ENCODE measurements at regions not wholly inside any gene's neighbourhood (a gene's known extent, or its start where the extent isn't known, plus 50 kb on each side); places are given as distances from the start of the nearest gene placed in this dataset.

- DNase-seq (ENCODE audit: extremely low read depth, low read depth) = no peak
- TF ChIP-seq CTCF (IDR thresholded peaks at IDR 0.05; ENCODE audit: low read depth, low read length) = no peak
These were observed 453.5 kb upstream of the TPK1 start for GRCh38 chr7:145289384-145289783.

GRCh38 chr7:145276118-145276517 is 440.3 kb upstream of the TPK1 start:
- TF ChIP-seq CTCF (IDR thresholded peaks at IDR 0.05; ENCODE audit: low read depth, low read length) = no peak
- no peak for DNase-seq (ENCODE audit: extremely low read depth, low read depth)

GRCh38 chr7:145269418-145270161 is 433.7 kb upstream of the TPK1 start:
- TF ChIP-seq CTCF (IDR thresholded peaks at IDR 0.05; ENCODE audit: low read depth, low read length) = no peak

GRCh38 chr7:145265180-145265579 is 429.3 kb upstream of the TPK1 start:
- DNase-seq (ENCODE audit: extremely low read depth, low read depth) = no peak
- TF ChIP-seq CTCF (IDR thresholded peaks at IDR 0.05; ENCODE audit: low read depth, low read length) = no peak

More at GRCh38 chr7:145269418-145270161, 433.7 kb upstream of the TPK1 start:
- DNase-seq (ENCODE audit: extremely low read depth, low read depth) = no peak

GRCh38 chr7:145263886-145264285 is 428.0 kb upstream of the TPK1 start:
- no peak for DNase-seq (ENCODE audit: extremely low read depth, low read depth)
- TF ChIP-seq CTCF (IDR thresholded peaks at IDR 0.05; ENCODE audit: low read depth, low read length) = no peak

GRCh38 chr7:145252031-145252430 is 416.2 kb upstream of the TPK1 start:
- DNase-seq (ENCODE audit: extremely low read depth, low read depth) = no peak
- TF ChIP-seq CTCF (IDR thresholded peaks at IDR 0.05; ENCODE audit: low read depth, low read length) = no peak

GRCh38 chr7:145224775-145225174 is 388.9 kb upstream of the TPK1 start:
- no peak for TF ChIP-seq CTCF (IDR thresholded peaks at IDR 0.05; ENCODE audit: low read depth, low read length)

More at GRCh38 chr7:145224775-145225174, 388.9 kb upstream of the TPK1 start:
- DNase-seq (ENCODE audit: extremely low read depth, low read depth) = no peak

All from AG09319 (cell line).